H1 (cell line): ENCODE measurements at regions not wholly inside any gene's neighbourhood (a gene's known extent, or its start where the extent isn't known, plus 50 kb on each side); places are given as distances from the start of the nearest gene placed in this dataset.

ENCODE experiments used
- CTCF ChIA-PET: fragments of 300-600 bp; sonication (Branson Sonifier 250); formaldehyde crosslinking; loops from one replicate; lab custom pipeline; 2021; ENCODE audit not compliant: partially characterized antibody; lab: Charles Lee
- POLR2A ChIA-PET: fragments of 300-600 bp; sonication (Branson Sonifier 250); formaldehyde crosslinking; loops from one replicate; lab custom pipeline; 2021; ENCODE audit warnings: inconsistent platforms; ENCODE audit not compliant: partially characterized antibody; lab: Charles Lee
- DNase-seq, 2 experiments: peaks; one replicate each; pipeline versions ENCODE4 v3.0.0 to v3.0.0-alpha.2; 2010 to 2022; ENCODE audit warnings: low spot score in 2 of 2, low read depth in 1 of 2, mixed read lengths in 1 of 2
- FAIRE-seq: peaks from 2 replicates; lab custom pipeline; 2011; peaks lifted over from hg19 to GRCh38; lab: Jason Lieb, UNC
- H2AFZ ChIP-seq: 2 replicates; pipeline ENCODE4 v1.8.1; 2012; ENCODE audit warnings: low read length, inconsistent platforms
- H2AK5ac ChIP-seq: 2 replicates; pipeline ENCODE4 v1.6.1; 2013; ENCODE audit warnings: low read depth, low read length
- H2BK120ac ChIP-seq: replicated peaks from 2 replicates; pipeline ENCODE3; 2013; ENCODE audit warnings: low read depth, low read length, inconsistent platforms
- H2BK12ac ChIP-seq: 2 replicates; pipeline ENCODE4 v1.6.1; 2013; ENCODE audit warnings: low read depth, low read length
- H2BK15ac ChIP-seq: 2 replicates; pipeline ENCODE4 v1.6.1; 2013; ENCODE audit warnings: low read length
- H2BK20ac ChIP-seq: 2 replicates; pipeline ENCODE4 v1.6.1; 2013; ENCODE audit warnings: low read length
- H2BK5ac ChIP-seq: 2 replicates; pipeline ENCODE4 v1.6.1; 2013; ENCODE audit warnings: low read depth, low read length
- H3K14ac ChIP-seq: 2 replicates; pipeline ENCODE4 v1.6.1; 2013; ENCODE audit warnings: inconsistent platforms; ENCODE audit not compliant: insufficient read length
- H3K18ac ChIP-seq: 2 replicates; pipeline ENCODE4 v1.6.1; 2013; ENCODE audit warnings: low read length; ENCODE audit errors: extremely low read depth
- H3K23ac ChIP-seq: 2 replicates; pipeline ENCODE4 v1.6.1; 2013; ENCODE audit warnings: inconsistent platforms; ENCODE audit not compliant: insufficient read length
- H3K23me2 ChIP-seq: 2 replicates; pipeline ENCODE4 v1.6.1; 2013; ENCODE audit warnings: low read depth, low read length
- H3K27ac ChIP-seq: 2 replicates; pipeline ENCODE4 v1.6.1; 2011; ENCODE audit warnings: low read depth, low read length, inconsistent platforms
- H3K27me3 ChIP-seq, 4 experiments: replicated peaks in 1 of 4; 1 replicate in 1 of 4; 2 replicates in 3 of 4; pipeline versions ENCODE4 v1.6.1 to v1.8.1; 2011 to 2013; ENCODE audit warnings: low read length in 3 of 4, mild to moderate bottlenecking in 3 of 4, inconsistent platforms in 2 of 4, mixed read lengths in 2 of 4, moderate library complexity in 1 of 4; ENCODE audit not compliant: control insufficient read depth in 3 of 4, insufficient read depth in 3 of 4; ENCODE audit errors: extremely low read depth in 1 of 4
- H3K36me3 ChIP-seq, 4 experiments: 2 replicates each; pipeline versions ENCODE4 v1.6.1 to v1.8.1; 2011 to 2013; ENCODE audit warnings: mild to moderate bottlenecking in 4 of 4, low read length in 3 of 4, moderate library complexity in 2 of 4, control low read depth in 1 of 4, inconsistent platforms in 1 of 4; ENCODE audit not compliant: insufficient read depth in 4 of 4, control insufficient read depth in 2 of 4
- H3K4ac ChIP-seq: replicated peaks from 2 replicates; pipeline ENCODE3; 2013; ENCODE audit warnings: low read length, low read depth, mixed read lengths, inconsistent platforms; ENCODE audit not compliant: insufficient read length
- H3K4me1 ChIP-seq, 4 experiments: replicated peaks in 1 of 4; 1 replicate in 1 of 4; 2 replicates in 3 of 4; pipeline versions ENCODE4 v1.6.1 to v1.8.1; 2011 to 2013; ENCODE audit warnings: low read length in 3 of 4, inconsistent platforms in 2 of 4, mixed read lengths in 1 of 4; ENCODE audit not compliant: insufficient read depth in 4 of 4, control insufficient read depth in 3 of 4
- H3K4me2 ChIP-seq, 2 experiments: 2 replicates each; pipeline versions ENCODE4 v1.6.1 to v1.8.1; 2011 to 2013; ENCODE audit warnings: low read depth in 2 of 2, low read length in 2 of 2, control low read depth in 1 of 2, inconsistent platforms in 1 of 2, mild to moderate bottlenecking in 1 of 2; ENCODE audit not compliant: insufficient read depth in 1 of 2
- H3K4me3 ChIP-seq, 4 experiments: fragments of 200-600, 300-600 bp in 1 of 4; sonication (generic), shearing (Covaris generic), sonication (Bioruptor Twin) in 1 of 4; 2 replicates each; pipeline versions ENCODE4 v1.5.1 to v1.8.1; 2011 to 2016; ENCODE audit warnings: low read length in 4 of 4, low read depth in 3 of 4, control low read depth in 2 of 4, inconsistent platforms in 2 of 4, mild to moderate bottlenecking in 2 of 4, mixed read lengths in 1 of 4, moderate library complexity in 1 of 4; ENCODE audit not compliant: insufficient read depth in 2 of 4; ENCODE audit errors: extremely low read depth in 1 of 4
- H3K56ac ChIP-seq: replicated peaks from 2 replicates; pipeline ENCODE3; 2013; ENCODE audit warnings: low read depth, mild to moderate bottlenecking, mixed read lengths, low read length, inconsistent platforms; ENCODE audit not compliant: insufficient read length
- H3K79me1 ChIP-seq: 2 replicates; pipeline ENCODE4 v1.6.1; 2013; ENCODE audit warnings: low read depth, low read length, control low read depth
- H3K79me2 ChIP-seq, 2 experiments: 2 replicates each; pipeline versions ENCODE4 v1.6.1 to v1.8.1; 2012 to 2013; ENCODE audit warnings: low read length in 2 of 2, mild to moderate bottlenecking in 2 of 2, inconsistent platforms in 1 of 2; ENCODE audit not compliant: insufficient read depth in 2 of 2, control insufficient read depth in 1 of 2
- H3K9ac ChIP-seq, 4 experiments: replicated peaks in 1 of 4; 1 replicate in 1 of 4; 2 replicates in 3 of 4; pipeline versions ENCODE4 v1.6.1 to v1.8.1; 2011 to 2013; ENCODE audit warnings: low read depth in 3 of 4, low read length in 3 of 4, control low read depth in 2 of 4, mild to moderate bottlenecking in 2 of 4, moderate library complexity in 2 of 4, inconsistent platforms in 1 of 4; ENCODE audit errors: extremely low read depth in 1 of 4
- H3K9me3 ChIP-seq, 2 experiments: 2 replicates each; pipeline versions ENCODE4 v1.6.1 to v1.8.1; 2012 to 2013; ENCODE audit warnings: mild to moderate bottlenecking in 2 of 2, moderate library complexity in 2 of 2, control low read depth in 1 of 2, inconsistent platforms in 1 of 2, low read depth in 1 of 2, low read length in 1 of 2, mixed read lengths in 1 of 2; ENCODE audit not compliant: insufficient read depth in 2 of 2
- H4K20me1 ChIP-seq, 2 experiments: replicated peaks in 1 of 2; 2 replicates each; pipeline versions ENCODE3 to v1.8.1; 2011 to 2013; ENCODE audit warnings: inconsistent platforms in 2 of 2, low read length in 2 of 2, mild to moderate bottlenecking in 1 of 2; ENCODE audit not compliant: insufficient read depth in 2 of 2, control insufficient read depth in 1 of 2
- H4K5ac ChIP-seq: 2 replicates; pipeline ENCODE4 v1.6.1; 2013; ENCODE audit warnings: low read length, low read depth, mixed read lengths, inconsistent platforms; ENCODE audit not compliant: insufficient read length
- H4K8ac ChIP-seq: 2 replicates; pipeline ENCODE4 v1.8.0; 2013; ENCODE audit warnings: mild to moderate bottlenecking, moderate library complexity, low read length, inconsistent platforms; ENCODE audit not compliant: insufficient read depth; ENCODE audit errors: extremely low read depth
- H4K91ac ChIP-seq: replicated peaks from 2 replicates; pipeline ENCODE3; 2013; ENCODE audit warnings: low read length, mixed read lengths, inconsistent platforms; ENCODE audit not compliant: insufficient read length
- NANOG ChIP-seq: IDR thresholded peaks from 2 replicates; pipeline ENCODE4 v1.6.1; 2011; ENCODE audit warnings: low read length, low read depth, mild to moderate bottlenecking, inconsistent platforms; ENCODE audit not compliant: insufficient read depth, poor library complexity, severe bottlenecking
- RXRA ChIP-seq: IDR thresholded peaks from 2 replicates; pipeline ENCODE4 v1.6.1; 2011; ENCODE audit warnings: low read depth, mild to moderate bottlenecking, low read length, moderate library complexity; ENCODE audit not compliant: insufficient read depth
- SIN3A ChIP-seq, 2 experiments: IDR thresholded peaks in 1 of 2; conservative IDR thresholded peaks in 1 of 2; 2 replicates each; pipeline ENCODE4 v1.6.1; 2011 to 2012; ENCODE audit warnings: low read length in 2 of 2, improper control_type of control experiment in 1 of 2, low read depth in 1 of 2, mild to moderate bottlenecking in 1 of 2

DNA sequence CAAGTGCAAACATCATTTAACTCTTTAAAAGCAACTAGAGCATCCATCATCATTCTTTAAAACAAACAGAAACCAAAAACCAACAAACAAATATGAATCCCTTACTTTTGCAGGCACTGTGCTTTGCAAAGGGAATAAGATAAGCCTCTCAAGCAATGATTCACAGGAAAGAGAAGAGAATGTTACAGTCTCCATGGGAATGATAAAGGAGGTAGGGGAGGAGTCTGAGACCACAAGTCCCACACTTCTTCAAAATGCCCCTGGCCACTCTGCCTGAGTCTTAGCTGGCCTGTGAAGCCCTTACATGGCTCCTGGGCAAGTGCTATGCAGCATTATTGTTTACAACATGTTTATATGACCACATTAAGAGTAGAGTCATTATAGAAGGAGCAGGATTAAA lies 257.7 kb upstream of the MARCKS start:
- ChIA-PET POLR2A (no interaction called here), CTCF (interaction anchor here (1.0 to 1.2 kb wide), 2 partner anchors 12 to 280 kb away, joined by 3 read pairs; no protein-coding TSS in a partner anchor)
- H2AK5ac ChIP-seq = no peak overlapping the region
- no peak overlapping the region for H2BK15ac ChIP-seq
- H3K4me1 ChIP-seq = peaks cover 0 to 4% (median 0%) of the 10 kb centered on the region in 4 experiments; a peak in 1 of 7 replicates
- no peaks in the 10 kb centered on the region for H3K9me3 ChIP-seq
- H3K79me1 ChIP-seq = no peaks in the 10 kb centered on the region
- no peak overlapping the region for H3K14ac ChIP-seq
- no peak overlapping the region for H2BK120ac ChIP-seq
- H2BK12ac ChIP-seq = no peak overlapping the region
- no peak overlapping the region for H2BK5ac ChIP-seq
- no peak overlapping the region for H3K4ac ChIP-seq
- no peak overlapping the region for H4K5ac ChIP-seq
- no peak overlapping the region for H3K18ac ChIP-seq
- H3K9ac ChIP-seq = no peak overlapping the region
- no peak overlapping the region for H3K4me3 ChIP-seq
- no peaks in the 10 kb centered on the region for H4K20me1 ChIP-seq
- H4K8ac ChIP-seq = no peak overlapping the region
- FAIRE-seq (no peak), DNase-seq (no peak)
- no peaks in the 10 kb centered on the region; the same call in 1 of the 2 replicates for H3K23me2 ChIP-seq
- no peaks in the 10 kb centered on the region for H3K79me2 ChIP-seq
- H3K36me3 ChIP-seq = no peaks in the 10 kb centered on the region
- no peak overlapping the region for H2BK20ac ChIP-seq
- H4K91ac ChIP-seq = no peak overlapping the region
- no peaks in the 10 kb centered on the region for H3K27me3 ChIP-seq
- no peak overlapping the region for H3K4me2 ChIP-seq
- no peak overlapping the region for H3K23ac ChIP-seq
- TF ChIP-seq RXRA (no peak), SIN3A (conservative IDR thresholded peaks at IDR 0.05 in 1 of 2, IDR thresholded peaks at IDR 0.05 in 1 of 2; ENCODE audit: low read depth in 1 of 2, low read length in 2 of 2) (no peak), NANOG (no peak)
- no peak overlapping the region for H2AFZ ChIP-seq
- no peak overlapping the region for H3K56ac ChIP-seq
- no peak overlapping the region for H3K27ac ChIP-seq
